HG02970 (cell line): ENCODE measurements at regions not wholly inside any gene's neighbourhood (a gene's known extent, or its start where the extent isn't known, plus 50 kb on each side); places are given as distances from the start of the nearest gene placed in this dataset.

ENCODE experiments used
- ATAC-seq: cut with Tn5 transposase; IDR thresholded peaks from one replicate; pipeline ENCODE4 v1.9.1; 2021; ENCODE audit warnings: mild to moderate bottlenecking, moderate library complexity, moderate number of reproducible peaks; ENCODE audit not compliant: unreplicated experiment, low FRiP score

DNA sequence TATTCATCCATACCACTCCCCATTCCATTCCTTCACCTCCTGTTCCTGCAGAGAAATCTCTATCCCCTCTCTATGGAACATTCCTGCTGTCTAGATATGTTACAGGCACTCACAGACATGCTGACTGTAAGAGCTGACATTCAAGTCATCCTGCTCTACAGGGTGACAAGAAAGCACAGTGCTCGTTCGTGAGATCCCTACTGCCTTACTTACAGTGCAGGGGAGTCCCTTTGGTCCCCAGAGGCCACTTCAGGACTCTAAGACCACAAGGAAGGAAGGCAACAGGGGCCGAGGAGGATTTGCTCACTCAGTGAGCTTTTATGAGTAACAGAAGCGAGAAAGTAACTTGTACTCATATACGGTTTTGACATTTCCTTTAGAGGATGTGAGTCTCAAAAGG lies 110.5 kb downstream of the GAS1 start:
- ATAC-seq = peak; percentile 64

- no peak for ATAC-seq
These were observed 111.0 kb downstream of the GAS1 start for GRCh38 chr9:86836266-86836665.

GRCh38 chr9:86830356-86830755 lies 117.0 kb downstream of the GAS1 start:
- no peak for ATAC-seq

- ATAC-seq = no peak
These were observed 117.7 kb downstream of the GAS1 start for GRCh38 chr9:86829496-86830046.

- ATAC-seq = no peak
These were observed 118.7 kb downstream of the GAS1 start for GRCh38 chr9:86828631-86829030.

- no peak for ATAC-seq
These were observed 119.4 kb downstream of the GAS1 start for GRCh38 chr9:86827893-86828292.

- no peak for ATAC-seq
These were observed 122.0 kb downstream of the GAS1 start for GRCh38 chr9:86825299-86825698.

DNA sequence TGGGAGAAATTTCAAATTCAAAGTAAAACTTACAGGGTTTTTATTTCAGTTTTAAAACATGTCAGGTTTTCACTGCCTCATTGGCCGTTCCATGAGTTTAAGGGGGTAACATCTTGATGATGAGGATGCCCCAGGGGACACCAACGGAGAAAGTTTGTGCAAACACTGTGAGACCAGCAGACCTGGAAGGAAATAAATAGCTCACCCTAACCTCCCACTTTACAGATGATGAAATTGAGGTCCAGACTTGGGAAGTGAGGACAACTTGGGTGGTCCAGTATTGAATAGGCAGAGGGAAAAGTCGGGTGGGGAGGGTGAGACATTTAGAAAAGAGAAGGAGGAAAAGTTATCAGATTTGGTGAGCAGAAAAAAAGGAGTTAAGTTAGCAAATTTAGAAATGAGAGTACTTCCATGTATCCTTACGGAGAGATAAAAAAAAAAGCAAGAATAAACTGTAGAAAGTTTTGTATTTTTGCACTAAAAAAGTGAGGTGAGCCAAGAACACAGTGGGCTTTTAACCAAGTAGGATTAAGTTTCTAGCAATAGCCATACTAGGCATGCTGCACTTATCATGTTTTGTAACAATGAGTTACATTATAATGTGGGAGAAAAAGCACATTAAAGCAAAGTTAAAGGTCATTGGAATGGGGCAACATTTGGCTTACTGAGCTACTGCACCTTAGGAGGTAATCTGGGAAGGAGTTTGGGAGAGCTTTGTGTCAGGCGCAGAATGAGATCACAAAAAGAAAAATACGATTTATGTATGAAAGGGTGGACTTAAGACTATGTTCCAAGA lies 125.1 kb downstream of the GAS1 start:
- no peak for ATAC-seq

DNA sequence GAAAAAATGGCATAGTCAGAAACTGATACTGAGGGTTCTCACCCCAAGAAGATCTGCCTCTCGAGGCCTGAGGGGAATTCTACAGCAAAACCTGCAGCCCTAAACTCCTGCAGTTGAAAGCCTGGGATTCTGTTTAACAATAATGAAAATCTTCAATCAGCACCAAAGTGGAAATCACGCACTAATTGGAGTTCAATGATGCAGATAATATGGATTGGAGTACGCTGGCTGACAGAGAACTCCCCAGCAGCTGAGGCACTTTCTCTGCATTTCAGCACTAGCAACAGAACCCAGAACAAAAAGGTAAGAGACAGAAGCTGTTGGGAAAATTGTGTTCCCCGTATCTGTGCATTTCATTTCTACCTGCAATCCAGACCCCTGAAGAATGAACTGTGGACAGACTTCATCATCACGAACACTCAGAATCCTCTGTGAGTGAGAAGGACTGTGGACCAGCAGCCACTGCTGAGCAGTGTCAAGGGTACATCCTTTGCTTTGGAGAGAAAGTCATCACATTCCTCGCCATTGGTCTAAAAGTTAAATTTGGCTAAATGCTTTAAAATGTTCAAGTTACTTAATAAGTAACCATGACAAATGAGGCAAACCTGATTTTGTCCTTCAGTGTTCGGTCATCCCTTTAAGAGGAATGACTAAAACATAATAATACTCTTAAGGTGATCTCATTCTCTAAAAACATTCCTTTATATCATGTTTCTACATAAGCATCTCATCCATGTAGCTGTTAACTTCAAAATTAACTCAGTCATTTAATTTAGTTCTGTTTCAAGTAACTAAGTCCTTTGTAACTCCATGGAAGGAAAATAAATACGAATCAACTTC lies 126.1 kb downstream of the GAS1 start:
- ATAC-seq = no peak

GRCh38 chr9:86819552-86819951 lies 127.8 kb downstream of the GAS1 start:
- ATAC-seq = no peak

DNA sequence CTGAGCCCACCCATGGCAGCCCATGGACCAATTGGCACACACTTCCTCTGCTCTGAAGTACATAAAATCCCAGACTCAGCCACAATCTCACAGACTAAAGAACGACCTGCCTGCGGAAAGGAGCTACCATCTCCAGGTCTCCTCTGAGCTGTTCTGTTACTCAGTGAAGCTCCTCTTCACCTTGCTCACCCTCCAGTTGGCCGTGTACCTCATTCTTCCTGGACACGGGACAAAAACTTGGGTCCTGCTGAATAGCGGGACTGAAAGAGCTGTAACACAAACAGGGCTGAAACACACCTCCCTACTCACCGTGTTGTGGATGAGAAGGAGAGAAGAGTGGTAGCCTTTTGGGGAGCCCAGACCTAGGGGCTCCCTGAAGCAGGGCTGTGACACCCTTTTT lies 128.7 kb downstream of the GAS1 start:
- no peak for ATAC-seq

- no peak for ATAC-seq
These were observed 130.4 kb downstream of the GAS1 start for GRCh38 chr9:86816868-86817267.

- ATAC-seq = no peak
These were observed 130.9 kb downstream of the GAS1 start for GRCh38 chr9:86816366-86816765.

DNA sequence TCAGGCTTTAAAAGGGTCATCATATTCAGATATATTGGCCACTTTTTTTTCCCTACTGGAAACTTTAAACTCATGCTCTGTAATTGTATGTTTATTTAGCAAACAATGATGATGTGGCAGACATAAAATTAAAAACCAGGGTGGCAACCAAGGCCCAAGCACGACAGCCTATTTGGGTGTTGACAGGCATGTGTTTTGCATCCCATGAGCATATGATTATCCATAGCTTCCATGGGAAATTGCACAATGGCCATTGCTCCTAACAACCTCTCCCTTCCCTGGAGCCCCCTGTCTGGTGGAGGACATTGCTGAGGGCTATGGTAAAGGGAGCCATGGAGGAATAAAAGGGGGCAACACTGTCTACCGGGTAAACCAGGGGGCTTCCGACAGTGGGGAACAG lies 134.7 kb downstream of the GAS1 start:
- no peak for ATAC-seq

- ATAC-seq = no peak
These were observed 137.4 kb downstream of the GAS1 start for GRCh38 chr9:86809759-86810367.

DNA sequence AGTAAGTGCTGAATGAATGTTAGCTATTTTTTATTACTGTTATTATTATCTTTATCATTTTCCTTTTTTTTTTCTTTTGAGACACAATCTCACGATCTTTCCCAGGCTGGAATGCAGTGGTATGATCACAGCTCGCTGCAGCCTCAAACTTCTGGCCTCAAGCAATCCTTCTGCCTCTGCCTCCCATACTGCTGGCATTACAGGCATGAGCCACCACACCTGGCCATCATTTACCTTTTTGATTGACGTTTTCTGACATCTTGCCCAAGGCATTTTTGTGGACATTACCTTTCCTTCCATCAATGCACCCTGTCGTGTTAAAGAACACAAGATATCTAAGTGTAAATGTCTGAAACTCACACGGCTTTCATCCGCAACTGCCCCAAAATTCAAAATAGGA lies 138.2 kb downstream of the GAS1 start:
- no peak for ATAC-seq

DNA sequence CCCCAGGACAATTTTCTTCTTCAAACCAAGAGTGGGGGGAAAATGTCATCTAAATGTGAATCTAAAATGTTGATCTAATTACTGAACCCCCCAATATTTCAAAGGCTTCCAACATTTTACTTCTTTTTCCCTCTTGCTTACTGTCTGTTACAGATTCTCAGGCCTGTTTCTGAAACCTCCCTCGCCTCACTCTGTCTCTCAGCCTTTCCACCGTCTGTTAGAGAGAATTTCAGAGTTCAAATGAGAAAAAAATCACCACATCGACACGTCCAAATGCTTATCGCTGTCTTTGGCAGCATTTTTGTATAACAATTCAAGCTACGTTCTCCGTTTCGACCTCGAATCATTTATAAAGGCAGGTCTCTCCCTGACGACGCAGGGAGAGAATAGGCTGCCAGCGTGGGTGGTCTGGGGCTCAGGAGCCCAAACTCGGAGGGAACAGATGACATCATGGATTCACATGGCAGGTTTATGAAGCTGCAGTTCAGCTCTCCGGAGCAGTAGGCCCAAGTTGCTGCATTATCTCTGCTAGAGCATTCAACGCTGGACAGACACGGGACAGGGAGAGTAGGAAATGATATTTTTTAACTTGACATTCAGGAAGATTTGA lies 139.8 kb downstream of the GAS1 start:
- no peak for ATAC-seq

DNA sequence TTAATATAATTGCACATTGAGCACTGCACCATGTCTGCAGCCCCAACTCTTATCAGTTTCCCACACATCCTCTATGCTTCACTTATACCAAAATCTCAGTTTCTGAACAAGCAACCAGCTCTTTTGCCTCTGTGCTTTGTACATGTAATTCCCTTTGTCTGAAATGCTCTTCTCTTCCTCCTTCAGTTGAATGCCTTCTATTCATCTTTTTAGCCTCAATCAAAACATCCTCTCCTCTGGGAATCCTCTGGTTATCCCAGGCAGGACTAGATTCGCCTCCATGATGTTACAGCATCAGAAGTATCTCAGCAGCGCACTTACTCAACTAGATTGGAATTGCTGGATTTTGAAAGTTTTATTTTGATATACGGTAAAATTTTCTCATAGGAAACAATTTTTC lies 143.3 kb downstream of the GAS1 start:
- no peak for ATAC-seq

GRCh38 chr9:86802900-86803673 lies 144.2 kb downstream of the GAS1 start:
- ATAC-seq = no peak

DNA sequence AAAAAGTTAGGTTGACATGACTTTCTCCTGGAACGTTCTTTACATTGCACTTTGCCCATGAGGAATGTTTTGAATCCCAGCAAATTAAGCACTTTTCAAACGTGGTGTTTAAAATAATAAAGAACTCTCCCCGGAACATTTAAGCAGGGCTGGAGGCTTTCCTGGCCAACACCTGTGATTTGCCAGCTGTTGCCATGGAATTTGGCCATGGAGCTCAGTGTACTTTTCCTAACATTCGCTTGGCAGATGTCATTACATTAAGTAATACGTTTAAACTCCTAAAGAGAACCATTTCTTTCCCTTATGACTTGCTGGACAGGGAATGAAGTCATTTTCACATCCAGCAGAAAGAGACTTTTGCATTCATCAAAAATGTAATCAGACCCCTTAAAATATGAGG lies 146.1 kb downstream of the GAS1 start:
- ATAC-seq = no peak
